H1 (cell line): ENCODE measurements at regions not wholly inside any gene's neighbourhood (a gene's known extent, or its start where the extent isn't known, plus 50 kb on each side); places are given as distances from the start of the nearest gene placed in this dataset.

ENCODE experiments used
- CTCF ChIA-PET: fragments of 300-600 bp; sonication (Branson Sonifier 250); formaldehyde crosslinking; loops from one replicate; lab custom pipeline; 2021; ENCODE audit not compliant: partially characterized antibody; lab: Charles Lee
- POLR2A ChIA-PET: fragments of 300-600 bp; sonication (Branson Sonifier 250); formaldehyde crosslinking; loops from one replicate; lab custom pipeline; 2021; ENCODE audit warnings: inconsistent platforms; ENCODE audit not compliant: partially characterized antibody; lab: Charles Lee
- DNase-seq, 2 experiments: peaks; one replicate each; pipeline versions ENCODE4 v3.0.0 to v3.0.0-alpha.2; 2010 to 2022; ENCODE audit warnings: low spot score in 2 of 2, low read depth in 1 of 2, mixed read lengths in 1 of 2
- FAIRE-seq: peaks from 2 replicates; lab custom pipeline; 2011; peaks lifted over from hg19 to GRCh38; lab: Jason Lieb, UNC
- H2AFZ ChIP-seq: 2 replicates; pipeline ENCODE4 v1.8.1; 2012; ENCODE audit warnings: low read length, inconsistent platforms
- H2AK5ac ChIP-seq: 2 replicates; pipeline ENCODE4 v1.6.1; 2013; ENCODE audit warnings: low read depth, low read length
- H2BK120ac ChIP-seq: replicated peaks from 2 replicates; pipeline ENCODE3; 2013; ENCODE audit warnings: low read depth, low read length, inconsistent platforms
- H2BK12ac ChIP-seq: 2 replicates; pipeline ENCODE4 v1.6.1; 2013; ENCODE audit warnings: low read depth, low read length
- H2BK15ac ChIP-seq: 2 replicates; pipeline ENCODE4 v1.6.1; 2013; ENCODE audit warnings: low read length
- H2BK20ac ChIP-seq: 2 replicates; pipeline ENCODE4 v1.6.1; 2013; ENCODE audit warnings: low read length
- H2BK5ac ChIP-seq: 2 replicates; pipeline ENCODE4 v1.6.1; 2013; ENCODE audit warnings: low read depth, low read length
- H3K14ac ChIP-seq: 2 replicates; pipeline ENCODE4 v1.6.1; 2013; ENCODE audit warnings: inconsistent platforms; ENCODE audit not compliant: insufficient read length
- H3K18ac ChIP-seq: 2 replicates; pipeline ENCODE4 v1.6.1; 2013; ENCODE audit warnings: low read length; ENCODE audit errors: extremely low read depth
- H3K23ac ChIP-seq: 2 replicates; pipeline ENCODE4 v1.6.1; 2013; ENCODE audit warnings: inconsistent platforms; ENCODE audit not compliant: insufficient read length
- H3K23me2 ChIP-seq: 2 replicates; pipeline ENCODE4 v1.6.1; 2013; ENCODE audit warnings: low read depth, low read length
- H3K27ac ChIP-seq: 2 replicates; pipeline ENCODE4 v1.6.1; 2011; ENCODE audit warnings: low read depth, low read length, inconsistent platforms
- H3K27me3 ChIP-seq, 4 experiments: replicated peaks in 1 of 4; 1 replicate in 1 of 4; 2 replicates in 3 of 4; pipeline versions ENCODE4 v1.6.1 to v1.8.1; 2011 to 2013; ENCODE audit warnings: low read length in 3 of 4, mild to moderate bottlenecking in 3 of 4, inconsistent platforms in 2 of 4, mixed read lengths in 2 of 4, moderate library complexity in 1 of 4; ENCODE audit not compliant: control insufficient read depth in 3 of 4, insufficient read depth in 3 of 4; ENCODE audit errors: extremely low read depth in 1 of 4
- H3K36me3 ChIP-seq, 4 experiments: 2 replicates each; pipeline versions ENCODE4 v1.6.1 to v1.8.1; 2011 to 2013; ENCODE audit warnings: mild to moderate bottlenecking in 4 of 4, low read length in 3 of 4, moderate library complexity in 2 of 4, control low read depth in 1 of 4, inconsistent platforms in 1 of 4; ENCODE audit not compliant: insufficient read depth in 4 of 4, control insufficient read depth in 2 of 4
- H3K4ac ChIP-seq: replicated peaks from 2 replicates; pipeline ENCODE3; 2013; ENCODE audit warnings: low read length, low read depth, mixed read lengths, inconsistent platforms; ENCODE audit not compliant: insufficient read length
- H3K4me1 ChIP-seq, 4 experiments: replicated peaks in 1 of 4; 1 replicate in 1 of 4; 2 replicates in 3 of 4; pipeline versions ENCODE4 v1.6.1 to v1.8.1; 2011 to 2013; ENCODE audit warnings: low read length in 3 of 4, inconsistent platforms in 2 of 4, mixed read lengths in 1 of 4; ENCODE audit not compliant: insufficient read depth in 4 of 4, control insufficient read depth in 3 of 4
- H3K4me2 ChIP-seq, 2 experiments: 2 replicates each; pipeline versions ENCODE4 v1.6.1 to v1.8.1; 2011 to 2013; ENCODE audit warnings: low read depth in 2 of 2, low read length in 2 of 2, control low read depth in 1 of 2, inconsistent platforms in 1 of 2, mild to moderate bottlenecking in 1 of 2; ENCODE audit not compliant: insufficient read depth in 1 of 2
- H3K4me3 ChIP-seq, 4 experiments: fragments of 200-600, 300-600 bp in 1 of 4; sonication (generic), shearing (Covaris generic), sonication (Bioruptor Twin) in 1 of 4; 2 replicates each; pipeline versions ENCODE4 v1.5.1 to v1.8.1; 2011 to 2016; ENCODE audit warnings: low read length in 4 of 4, low read depth in 3 of 4, control low read depth in 2 of 4, inconsistent platforms in 2 of 4, mild to moderate bottlenecking in 2 of 4, mixed read lengths in 1 of 4, moderate library complexity in 1 of 4; ENCODE audit not compliant: insufficient read depth in 2 of 4; ENCODE audit errors: extremely low read depth in 1 of 4
- H3K56ac ChIP-seq: replicated peaks from 2 replicates; pipeline ENCODE3; 2013; ENCODE audit warnings: low read depth, mild to moderate bottlenecking, mixed read lengths, low read length, inconsistent platforms; ENCODE audit not compliant: insufficient read length
- H3K79me1 ChIP-seq: 2 replicates; pipeline ENCODE4 v1.6.1; 2013; ENCODE audit warnings: low read depth, low read length, control low read depth
- H3K79me2 ChIP-seq, 2 experiments: 2 replicates each; pipeline versions ENCODE4 v1.6.1 to v1.8.1; 2012 to 2013; ENCODE audit warnings: low read length in 2 of 2, mild to moderate bottlenecking in 2 of 2, inconsistent platforms in 1 of 2; ENCODE audit not compliant: insufficient read depth in 2 of 2, control insufficient read depth in 1 of 2
- H3K9ac ChIP-seq, 4 experiments: replicated peaks in 1 of 4; 1 replicate in 1 of 4; 2 replicates in 3 of 4; pipeline versions ENCODE4 v1.6.1 to v1.8.1; 2011 to 2013; ENCODE audit warnings: low read depth in 3 of 4, low read length in 3 of 4, control low read depth in 2 of 4, mild to moderate bottlenecking in 2 of 4, moderate library complexity in 2 of 4, inconsistent platforms in 1 of 4; ENCODE audit errors: extremely low read depth in 1 of 4
- H3K9me3 ChIP-seq, 2 experiments: 2 replicates each; pipeline versions ENCODE4 v1.6.1 to v1.8.1; 2012 to 2013; ENCODE audit warnings: mild to moderate bottlenecking in 2 of 2, moderate library complexity in 2 of 2, control low read depth in 1 of 2, inconsistent platforms in 1 of 2, low read depth in 1 of 2, low read length in 1 of 2, mixed read lengths in 1 of 2; ENCODE audit not compliant: insufficient read depth in 2 of 2
- H4K20me1 ChIP-seq, 2 experiments: replicated peaks in 1 of 2; 2 replicates each; pipeline versions ENCODE3 to v1.8.1; 2011 to 2013; ENCODE audit warnings: inconsistent platforms in 2 of 2, low read length in 2 of 2, mild to moderate bottlenecking in 1 of 2; ENCODE audit not compliant: insufficient read depth in 2 of 2, control insufficient read depth in 1 of 2
- H4K5ac ChIP-seq: 2 replicates; pipeline ENCODE4 v1.6.1; 2013; ENCODE audit warnings: low read length, low read depth, mixed read lengths, inconsistent platforms; ENCODE audit not compliant: insufficient read length
- H4K8ac ChIP-seq: 2 replicates; pipeline ENCODE4 v1.8.0; 2013; ENCODE audit warnings: mild to moderate bottlenecking, moderate library complexity, low read length, inconsistent platforms; ENCODE audit not compliant: insufficient read depth; ENCODE audit errors: extremely low read depth
- H4K91ac ChIP-seq: replicated peaks from 2 replicates; pipeline ENCODE3; 2013; ENCODE audit warnings: low read length, mixed read lengths, inconsistent platforms; ENCODE audit not compliant: insufficient read length
- CBX5 ChIP-seq: fragments of 300-800, 300-1000 bp; sonication (generic); IDR thresholded peaks from 2 replicates; pipeline ENCODE4 v1.7.1; 2016; ENCODE audit warnings: antibody characterized with exemption, low read length, low read depth
- CBX8 ChIP-seq: fragments of 300-800, 300-1000 bp; sonication (generic); IDR thresholded peaks from 2 replicates; pipeline ENCODE4 v1.7.1; 2016; ENCODE audit warnings: low read depth, low read length, borderline replicate concordance
- CHD1 ChIP-seq: IDR thresholded peaks from 2 replicates; pipeline ENCODE4 v1.6.1; 2012; ENCODE audit warnings: low read depth, low read length, improper control_type of control experiment
- CHD2 ChIP-seq: IDR thresholded peaks from 2 replicates; pipeline ENCODE4 v1.6.1; 2012; ENCODE audit warnings: low read length, improper control_type of control experiment
- CTBP2 ChIP-seq: IDR thresholded peaks from 2 replicates; pipeline ENCODE4 v1.7.0; 2011; ENCODE audit warnings: borderline replicate concordance, mild to moderate bottlenecking, moderate library complexity, mixed read lengths, low read length; ENCODE audit not compliant: insufficient read depth, insufficient read length
- GTF2F1 ChIP-seq: IDR thresholded peaks from 2 replicates; pipeline ENCODE4 v1.6.1; 2012; ENCODE audit warnings: low read depth, low read length, improper control_type of control experiment, borderline replicate concordance
- RAD21 ChIP-seq, 2 experiments: IDR thresholded peaks in 1 of 2; conservative IDR thresholded peaks in 1 of 2; 2 replicates each; pipeline ENCODE4 v1.6.1; 2011; ENCODE audit warnings: low read depth in 2 of 2, low read length in 2 of 2, improper control_type of control experiment in 1 of 2, inconsistent platforms in 1 of 2, mild to moderate bottlenecking in 1 of 2, moderate library complexity in 1 of 2
- RFX5 ChIP-seq: IDR thresholded peaks from 2 replicates; pipeline ENCODE4 v1.6.1; 2011; ENCODE audit warnings: low read depth, low read length, improper control_type of control experiment, borderline replicate concordance
- SAP30 ChIP-seq: fragments of 300-600 bp; sonication (generic); IDR thresholded peaks from 2 replicates; pipeline ENCODE4 v1.7.1; 2012; ENCODE audit warnings: low read length, moderate library complexity, mild to moderate bottlenecking, inconsistent platforms; ENCODE audit not compliant: insufficient read depth, insufficient replicate concordance
- SUZ12 ChIP-seq: fragments of 200-600 bp; sonication (generic); IDR thresholded peaks from 2 replicates; pipeline ENCODE4 v1.6.1; 2012; ENCODE audit warnings: mild to moderate bottlenecking, inconsistent platforms, low read length, moderate library complexity, mixed read lengths
- YY1 ChIP-seq: IDR thresholded peaks from 2 replicates; pipeline ENCODE4 v1.6.1; 2011; ENCODE audit warnings: low read depth, mild to moderate bottlenecking, low read length
- WGBS, 2 experiments: shearing (Covaris generic) in 1 of 2; methylation state at CpG; one replicate each; pipeline versions ENCODE4 v1.1.6 to v1.1.7; 2013 to 2015; ENCODE audit warnings: low lambda C conversion rate in 2 of 2, mixed read lengths in 2 of 2, inconsistent platforms in 1 of 2, low coverage in 1 of 2, missing lambda C conversion rate in 1 of 2; ENCODE audit not compliant: insufficient replicate concordance in 2 of 2, insufficient coverage in 1 of 2, insufficient read length in 1 of 2; ENCODE audit errors: extremely low coverage in 1 of 2, missing lambda C conversion rate in 1 of 2; 5-methylcytosine and 5-hydroxymethylcytosine counted together

DNA sequence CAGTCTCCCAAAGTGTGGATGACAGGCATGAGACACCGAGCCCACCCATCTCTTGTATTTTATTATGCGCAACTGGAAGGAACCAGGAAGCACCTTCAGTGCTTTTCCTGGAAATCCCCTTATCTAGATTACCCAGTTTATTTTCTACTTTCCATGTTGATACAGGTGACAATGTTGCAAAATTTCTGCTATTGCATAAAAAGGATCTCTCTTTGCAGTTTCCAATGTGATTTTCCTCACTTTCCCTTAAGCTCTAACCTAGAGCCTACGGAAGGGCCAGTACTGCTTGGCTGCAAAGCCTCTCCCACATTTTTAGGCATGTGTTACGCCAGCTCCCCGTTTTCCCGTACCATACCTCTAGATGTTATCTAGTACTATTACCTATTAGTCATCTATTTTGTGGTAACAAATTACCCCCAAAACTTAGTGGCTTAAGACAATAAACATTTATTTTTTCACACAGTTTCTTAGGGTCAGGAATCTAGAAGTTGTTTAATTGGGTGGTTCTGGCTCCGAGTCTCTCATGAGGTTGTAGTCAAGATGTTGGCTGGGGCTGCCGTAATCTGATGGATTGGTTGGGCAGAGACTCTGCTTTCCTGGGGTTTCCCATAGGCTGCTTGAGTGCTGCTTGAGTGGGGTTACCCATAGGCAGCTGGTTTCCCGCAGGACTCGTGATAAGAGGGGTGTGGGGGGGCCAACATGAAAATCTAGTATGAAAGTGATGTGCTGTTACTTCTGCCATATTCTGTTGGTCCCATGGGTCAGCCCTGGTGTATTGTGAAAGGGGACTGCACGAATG, 131.5 kb upstream of the HNRNPU start:
- Histone ChIP-seq H3K4me1 (no peaks in the 10 kb centered on the region), H2AK5ac (no peak overlapping the region), H3K23me2 (no peaks in the 10 kb centered on the region), H4K20me1 (no peaks in the 10 kb centered on the region), H3K4me2 (no peak overlapping the region), H3K79me2 (no peaks in the 10 kb centered on the region), H3K14ac (no peak overlapping the region), H3K27ac (no peak overlapping the region), H3K9ac (no peak overlapping the region), H3K4me3 (no peak overlapping the region), H2BK12ac (no peak overlapping the region), H3K36me3 (no peaks in the 10 kb centered on the region), H3K9me3 (no peaks in the 10 kb centered on the region), H2BK120ac (no peak overlapping the region), H3K18ac (no peak overlapping the region), H2BK15ac (no peak overlapping the region), H3K56ac (no peak overlapping the region), H4K91ac (no peak overlapping the region), H2AFZ (no peak overlapping the region), H3K4ac (no peak overlapping the region), H2BK5ac (no peak overlapping the region), H3K23ac (no peak overlapping the region), H4K5ac (no peak overlapping the region), H3K27me3 (no peaks in the 10 kb centered on the region), H3K79me1 (no peaks in the 10 kb centered on the region), H4K8ac (peak overlapping the region; percentile 41; the same call in 1 of the 2 replicates), H2BK20ac (no peak overlapping the region)
- POLR2A ChIA-PET, result interaction anchor here (0.8 kb wide), 2 partner anchors 133 to 137 kb away, joined by 3 read pairs; no protein-coding TSS in a partner anchor
- DNase-seq, result no peak
- FAIRE-seq, result no peak
- WGBS, 2 experiments, result 92% methylated on average over 11 of the region's 11 CpGs; no CpG with 5 or more reads in 1 of the 2 experiments
- no peak for TF ChIP-seq CHD2
- no peak for TF ChIP-seq CBX5
- TF ChIP-seq GTF2F1, result no peak
- TF ChIP-seq CHD1, result no peak
- TF ChIP-seq SUZ12, result no peak
- no peak for TF ChIP-seq RFX5
- TF ChIP-seq SAP30, result no peak
- no peak for TF ChIP-seq YY1
- no peak for TF ChIP-seq CBX8
- TF ChIP-seq CTBP2, result no peak
- no peak for TF ChIP-seq RAD21 (IDR thresholded peaks at IDR 0.05 in 1 of 2, conservative IDR thresholded peaks at IDR 0.05 in 1 of 2; ENCODE audit: low read depth in 2 of 2, low read length in 2 of 2)
- CTCF ChIA-PET, result no interaction called here
